Myocyte (in vitro differentiated cells): ENCODE measurements at regions not wholly inside any gene's neighbourhood (a gene's known extent, or its start where the extent isn't known, plus 50 kb on each side); places are given as distances from the start of the nearest gene placed in this dataset.
"Not testable (repeated sequence)": the region's sequence is repeated elsewhere in the genome, so short reads cannot be mapped to it uniquely, and the experiment has no call there.

Source experiments
- DNase-seq: peaks from one replicate; pipeline ENCODE4 v3.0.0-alpha.2; 2012; ENCODE audit warnings: low read depth

DNA sequence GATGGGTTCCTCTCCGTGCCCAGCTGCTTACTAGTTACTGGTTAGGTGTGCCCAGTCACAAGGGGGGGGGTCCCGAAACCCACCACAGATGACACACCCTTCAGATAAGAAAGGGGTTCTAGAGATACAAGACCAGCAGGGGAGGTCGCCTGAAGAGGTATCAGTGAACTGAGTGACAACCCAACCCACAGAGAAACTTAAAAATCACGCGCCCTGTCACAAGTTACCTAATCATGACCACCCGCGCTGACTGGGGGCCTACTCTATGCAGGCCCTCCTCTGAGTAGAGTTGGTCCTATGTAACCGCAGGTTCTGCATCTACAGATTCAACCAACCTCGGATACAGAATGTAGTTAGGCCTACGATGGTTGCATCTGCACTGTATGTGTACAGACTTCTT lies 210.3 kb upstream of the SFSWAP start:
- no peak for DNase-seq

DNA sequence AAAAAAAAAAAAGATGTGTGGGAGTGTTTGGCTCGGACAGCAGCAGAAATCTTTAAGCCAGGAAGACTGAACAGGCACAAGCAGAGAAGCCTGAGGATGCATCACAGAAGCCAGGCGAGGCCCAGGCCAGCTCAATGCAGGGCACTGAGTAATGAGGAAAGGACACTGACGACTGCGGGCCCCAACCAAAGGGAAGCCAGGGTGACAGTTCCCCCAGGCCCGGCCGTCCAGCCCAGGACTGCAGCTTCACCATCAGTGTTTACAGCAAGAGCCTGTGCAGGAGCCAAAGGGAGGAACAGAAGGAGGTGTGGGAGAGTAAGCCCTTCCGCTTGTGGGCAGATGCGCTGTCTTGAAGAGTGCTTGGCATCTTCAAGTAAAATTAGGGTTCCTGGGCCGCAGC lies 205.3 kb upstream of the SFSWAP start:
- DNase-seq, result no peak

DNA sequence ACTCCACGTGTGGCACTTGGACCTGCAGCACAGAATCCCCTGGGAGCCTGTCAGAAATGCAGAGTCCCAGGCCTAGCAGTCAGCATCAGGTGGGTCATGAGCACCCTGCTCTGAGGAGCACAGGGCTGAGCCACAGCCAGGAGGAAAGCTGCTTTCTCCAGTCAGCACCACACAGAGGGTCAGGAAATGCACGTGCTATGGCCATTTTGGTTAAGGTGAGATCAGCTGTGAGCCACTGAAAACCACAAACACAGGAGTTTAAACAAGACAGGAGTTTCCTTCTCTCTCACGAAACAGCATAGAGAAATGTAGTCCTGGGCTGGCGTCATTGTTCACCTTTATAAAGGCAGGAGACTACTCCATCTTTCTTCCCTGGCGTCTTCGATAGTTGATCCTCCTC lies 204.5 kb upstream of the SFSWAP start:
- no peak for DNase-seq

DNA sequence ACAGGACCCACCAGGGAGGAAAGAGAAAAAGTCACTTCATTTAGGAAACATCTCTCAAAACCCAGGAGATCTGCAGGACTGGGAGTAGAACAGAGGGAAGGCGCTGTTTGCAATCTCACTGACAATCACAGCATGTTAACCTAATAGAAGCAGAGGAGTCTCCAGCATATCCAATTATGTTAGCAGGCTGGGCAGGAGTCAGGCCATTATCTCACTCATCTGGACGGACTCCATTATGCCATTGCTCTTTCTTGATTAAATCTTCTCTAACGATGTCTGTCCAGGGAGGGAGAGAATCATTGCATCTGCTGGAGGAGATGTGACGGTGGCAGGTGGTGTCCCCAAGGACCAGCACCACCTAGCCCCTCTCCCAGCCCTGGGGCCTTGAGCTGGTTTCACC lies 203.8 kb upstream of the SFSWAP start:
- DNase-seq, result no peak

DNA sequence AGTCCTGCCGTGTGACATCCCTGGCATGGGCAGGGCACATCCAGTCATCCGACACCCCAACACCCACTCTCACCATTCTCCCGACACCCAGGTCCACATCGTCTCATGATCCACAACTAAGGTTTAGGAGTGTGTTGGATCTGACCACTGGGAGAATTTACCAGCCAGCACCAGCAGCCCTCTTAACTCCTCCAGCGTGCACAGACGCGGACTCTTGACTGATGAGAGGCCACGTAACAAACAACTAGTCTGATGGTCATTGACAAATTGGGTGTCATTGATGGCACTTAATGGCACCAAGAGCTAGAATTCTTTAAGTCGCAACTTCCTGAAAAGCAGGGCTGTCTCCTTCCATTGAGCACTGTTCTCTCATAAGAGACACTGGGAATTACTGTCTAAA lies 203.0 kb upstream of the SFSWAP start:
- DNase-seq, result no peak

DNA sequence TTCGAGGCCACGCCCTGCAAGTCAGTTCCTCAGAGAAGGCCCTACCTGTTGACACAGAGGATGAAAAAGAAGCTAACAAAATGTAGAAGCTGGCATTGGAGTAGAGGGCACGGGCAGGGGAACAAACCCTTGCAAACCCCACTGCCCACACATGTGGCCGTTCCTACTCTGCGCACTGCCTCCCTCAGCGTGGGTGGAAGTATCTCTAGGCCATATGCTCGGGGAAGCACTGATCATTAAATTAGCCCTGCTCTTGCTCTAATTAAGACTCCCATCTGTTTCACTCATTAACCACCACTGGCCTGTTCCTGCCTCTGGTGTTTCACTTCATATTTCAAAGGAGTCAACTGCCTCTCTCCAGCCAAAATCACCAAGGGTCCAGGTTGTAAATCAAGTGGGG lies 201.2 kb upstream of the SFSWAP start:
- DNase-seq, result no peak

DNA sequence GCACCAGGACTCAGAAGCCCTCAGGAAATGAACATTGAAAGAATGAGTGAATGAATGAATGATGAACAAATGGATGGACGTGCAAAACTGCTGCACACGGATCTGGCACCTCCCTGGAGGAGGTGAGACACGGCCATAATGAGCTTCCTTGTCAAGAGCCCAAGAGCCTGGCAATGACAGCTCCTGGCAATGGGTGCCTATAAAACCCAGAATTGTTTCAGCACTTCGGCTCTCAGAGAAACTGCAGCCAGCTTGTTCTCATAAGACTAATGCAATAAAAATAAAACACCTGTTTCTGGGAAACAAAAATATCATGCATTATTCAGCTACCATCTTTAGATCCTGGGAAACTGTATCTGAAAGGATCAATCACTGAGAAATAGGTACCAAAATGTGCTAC lies 200.5 kb upstream of the SFSWAP start:
- DNase-seq, result no peak

DNA sequence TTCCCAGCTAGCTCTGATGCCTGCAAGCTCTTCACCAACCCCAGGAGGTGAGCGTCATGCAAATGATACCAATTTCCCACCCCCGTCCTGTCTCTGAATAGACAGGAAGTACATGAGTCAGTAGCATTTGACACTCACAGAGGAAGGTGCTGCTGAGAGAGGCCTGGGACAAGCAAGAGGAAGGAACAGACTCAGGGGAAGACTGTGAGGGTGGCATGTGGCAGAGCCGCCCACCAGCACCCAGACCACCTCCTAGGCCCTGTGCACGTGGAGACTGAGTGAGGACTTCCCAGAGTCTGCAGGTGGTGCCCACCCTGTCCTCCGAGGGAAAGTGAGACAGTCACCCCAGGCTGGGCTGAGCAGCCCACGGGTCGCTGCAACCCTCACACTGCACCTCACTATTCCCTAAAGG lies 199.5 kb upstream of the SFSWAP start:
- no peak for DNase-seq

DNA sequence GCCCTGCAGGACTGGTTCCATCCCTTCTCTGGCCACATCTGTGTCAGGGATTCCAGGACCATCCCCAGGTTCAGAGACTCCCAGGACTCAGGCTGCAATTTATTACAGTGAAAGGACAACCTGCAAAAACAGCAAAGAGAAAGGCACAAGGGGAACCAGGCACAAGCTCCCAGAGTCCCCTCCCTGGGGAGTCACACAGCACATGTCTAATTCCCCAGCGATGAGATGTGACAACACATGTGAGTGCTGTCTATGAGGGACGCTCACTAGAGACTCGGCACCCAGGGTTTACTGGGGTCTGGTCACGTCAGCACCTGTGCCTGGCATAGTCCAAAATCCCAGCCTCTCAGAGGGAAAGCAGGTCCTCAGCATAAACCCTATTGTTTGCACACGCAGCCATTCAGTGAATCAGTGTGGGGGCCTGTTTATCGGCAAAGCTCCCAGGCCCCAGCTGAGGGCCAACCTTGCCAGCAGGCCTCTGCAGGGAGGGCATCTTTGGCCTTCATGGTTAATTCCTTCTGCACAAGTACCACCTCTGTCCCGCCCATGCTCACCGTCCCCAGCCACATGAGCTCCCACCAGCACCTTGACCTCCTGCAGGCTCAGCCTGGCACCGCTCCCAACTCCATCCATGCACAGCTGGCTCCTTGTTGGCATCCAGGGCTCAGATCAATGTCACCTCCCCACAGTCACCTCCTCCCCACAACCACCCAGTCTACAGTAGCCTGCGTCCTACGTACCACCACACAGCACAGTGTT lies 198.9 kb upstream of the SFSWAP start:
- no peak for DNase-seq

DNA sequence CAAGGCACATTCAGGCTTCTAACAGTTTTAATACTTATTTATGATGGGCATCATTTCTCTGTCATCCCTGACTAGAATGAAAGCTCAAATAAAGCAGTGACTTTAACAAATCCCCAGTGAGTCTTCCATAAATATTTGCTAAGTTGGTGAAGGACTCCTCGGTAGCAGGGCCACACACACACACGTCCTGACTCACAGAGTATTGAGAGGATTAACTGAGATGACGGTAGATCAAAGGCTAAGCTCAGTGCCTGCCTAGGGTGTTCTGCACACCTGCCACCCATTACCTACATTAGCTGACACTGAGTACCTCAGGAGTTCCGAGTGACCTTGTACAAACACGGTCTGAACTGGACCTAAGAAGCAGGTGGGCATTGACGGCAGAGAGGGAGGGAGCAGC lies 197.3 kb upstream of the SFSWAP start:
- no peak for DNase-seq

DNA sequence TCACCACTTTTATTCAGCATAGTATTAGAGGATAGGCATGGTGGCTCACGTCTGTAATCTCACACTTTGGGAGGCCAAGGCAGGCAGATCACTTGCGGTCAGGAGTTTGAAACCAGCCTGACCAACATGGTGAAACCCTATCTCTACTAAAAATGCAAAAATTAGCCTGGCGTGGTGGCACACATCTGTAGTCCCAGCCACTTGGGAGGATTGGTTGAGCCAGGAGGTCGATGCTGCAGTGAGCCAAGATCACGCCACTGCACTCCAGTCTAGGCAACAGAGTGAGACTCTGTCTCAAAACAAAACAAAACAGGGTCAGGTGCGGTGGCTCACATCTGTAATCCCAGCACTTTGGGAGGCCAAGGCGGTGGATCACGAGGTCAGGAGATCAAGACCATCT lies 190.3 kb upstream of the SFSWAP start:
- DNase-seq, result not testable (repeated sequence)

DNA sequence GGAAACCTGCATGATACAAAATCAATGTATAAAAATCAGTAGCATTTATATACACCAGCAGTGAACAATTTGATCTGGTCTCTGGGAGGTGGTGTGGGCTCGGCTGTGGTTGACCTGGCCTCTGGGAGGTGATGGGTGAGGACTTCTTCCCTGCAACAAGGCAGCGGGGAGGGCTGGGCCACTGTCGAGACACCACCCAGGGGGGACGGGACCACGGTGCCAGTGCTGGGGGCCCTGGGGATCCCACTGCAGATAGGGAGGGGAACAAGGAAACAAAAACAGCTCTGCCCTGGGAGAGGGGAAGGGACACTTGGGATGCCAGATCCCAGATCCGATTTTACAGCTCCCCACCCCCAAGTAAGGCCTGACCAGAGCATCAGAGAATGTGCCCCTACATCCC lies 189.6 kb upstream of the SFSWAP start:
- DNase-seq, result no peak

DNA sequence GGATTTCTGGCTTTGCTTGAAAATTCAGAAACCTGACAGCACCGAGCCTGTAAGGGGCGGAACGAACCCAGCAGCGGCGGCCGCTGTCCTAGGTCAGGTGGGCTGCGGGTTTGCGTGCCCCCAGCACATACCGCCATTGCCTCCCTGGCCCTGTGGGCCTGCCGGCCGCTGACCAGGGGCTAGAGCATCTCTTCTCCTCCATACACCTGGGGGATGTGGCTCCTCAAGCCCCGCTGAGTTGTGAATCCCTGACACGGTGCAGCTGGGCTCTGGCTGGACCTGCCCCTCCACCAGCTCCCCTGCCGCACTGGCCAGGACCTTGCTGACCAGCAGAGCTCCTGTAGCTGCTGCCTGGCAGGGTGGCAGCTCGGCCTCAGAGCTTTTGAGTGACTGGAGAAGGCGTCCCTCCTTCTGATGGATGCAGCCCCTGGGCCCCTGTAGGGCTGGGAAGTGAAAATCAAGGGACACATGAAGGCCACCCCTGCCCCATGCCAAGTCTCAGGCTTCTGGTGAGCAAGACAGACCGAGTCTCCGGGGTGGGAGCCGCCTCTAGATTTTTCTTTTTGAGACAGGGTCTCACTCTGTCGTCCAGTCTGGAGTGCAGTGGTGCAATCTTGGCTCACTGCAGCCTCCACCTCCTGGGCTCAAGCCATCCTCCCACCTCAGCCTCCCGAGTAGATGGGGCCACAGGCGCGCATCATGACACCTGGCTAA lies 184.9 kb upstream of the SFSWAP start:
- DNase-seq, result no peak

DNA sequence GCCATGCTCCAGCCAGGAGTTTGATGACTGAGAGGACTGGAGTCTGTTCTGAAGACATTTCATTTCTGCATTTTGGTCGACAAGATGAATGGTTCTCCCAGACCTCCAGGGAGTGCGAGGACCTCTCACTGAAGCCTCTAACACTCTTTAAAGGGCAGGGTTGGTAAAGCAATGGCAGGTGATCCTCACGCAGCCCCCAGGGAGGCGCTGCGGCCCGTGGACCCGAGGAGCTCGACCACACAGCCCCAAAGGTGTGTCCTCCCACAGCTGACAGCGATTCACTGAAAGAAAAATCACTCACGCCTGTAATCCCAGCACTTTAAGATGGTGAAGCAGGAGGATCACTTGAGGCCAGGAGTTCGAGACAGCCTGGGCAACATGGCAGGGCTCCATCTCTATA lies 183.8 kb upstream of the SFSWAP start:
- no peak for DNase-seq

DNA sequence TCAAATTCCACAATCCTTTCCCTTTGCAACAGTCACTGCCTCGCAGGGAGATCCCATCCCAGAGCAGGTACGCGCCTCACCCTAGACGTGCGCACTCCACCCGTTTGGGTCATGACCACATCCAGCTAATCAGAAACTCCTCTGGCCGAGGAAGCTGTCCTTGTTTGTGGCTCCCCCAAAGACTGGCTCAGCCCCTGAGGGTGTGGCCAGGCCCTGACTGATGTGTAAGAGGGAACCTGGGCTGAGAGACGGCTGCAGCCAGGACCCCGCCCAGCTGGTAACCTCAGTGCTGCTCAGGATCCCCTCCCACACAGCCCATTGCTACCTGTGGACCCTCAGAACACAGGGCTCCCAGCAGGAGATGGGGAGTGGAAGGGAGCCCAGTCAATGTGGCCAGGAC lies 183.2 kb upstream of the SFSWAP start:
- no peak for DNase-seq

DNA sequence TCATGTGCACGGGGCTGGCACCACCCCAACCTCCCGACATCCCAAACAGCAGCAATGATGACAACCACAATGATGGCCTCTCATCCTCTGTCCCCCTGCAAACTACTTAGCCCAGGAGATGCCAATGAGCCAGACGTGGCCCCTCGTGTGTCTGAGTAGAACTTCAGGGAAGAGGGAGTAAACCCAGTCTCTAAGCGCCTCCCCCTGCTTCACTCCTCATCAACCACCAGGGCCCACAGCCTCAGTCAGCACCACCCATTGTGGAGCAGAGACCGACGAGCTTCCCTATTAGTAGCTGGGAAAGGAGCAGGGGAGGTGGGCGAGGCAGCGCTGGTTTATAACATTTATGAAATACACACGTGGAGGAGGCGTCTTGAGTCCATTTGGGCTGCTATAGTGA lies 182.7 kb upstream of the SFSWAP start:
- DNase-seq, result no peak

DNA sequence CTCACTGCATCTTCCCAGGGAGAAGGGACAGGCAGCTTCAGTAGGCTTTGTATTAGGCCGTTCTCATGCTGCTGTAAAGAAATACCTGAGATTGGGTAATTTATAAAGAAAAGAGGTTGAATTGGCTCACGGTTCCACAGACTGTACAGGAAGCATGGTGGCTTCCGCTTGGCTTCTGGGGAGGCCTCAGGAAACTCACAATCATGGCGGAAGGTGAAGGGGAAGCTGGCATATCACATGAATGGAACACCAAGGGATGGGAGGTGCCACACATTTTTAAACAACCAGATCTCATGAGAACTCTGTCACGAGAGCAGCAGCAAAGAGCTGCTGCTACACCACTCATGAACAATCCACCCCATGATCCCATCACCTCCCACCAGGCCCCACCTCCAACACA lies 182.2 kb upstream of the SFSWAP start:
- no peak for DNase-seq

DNA sequence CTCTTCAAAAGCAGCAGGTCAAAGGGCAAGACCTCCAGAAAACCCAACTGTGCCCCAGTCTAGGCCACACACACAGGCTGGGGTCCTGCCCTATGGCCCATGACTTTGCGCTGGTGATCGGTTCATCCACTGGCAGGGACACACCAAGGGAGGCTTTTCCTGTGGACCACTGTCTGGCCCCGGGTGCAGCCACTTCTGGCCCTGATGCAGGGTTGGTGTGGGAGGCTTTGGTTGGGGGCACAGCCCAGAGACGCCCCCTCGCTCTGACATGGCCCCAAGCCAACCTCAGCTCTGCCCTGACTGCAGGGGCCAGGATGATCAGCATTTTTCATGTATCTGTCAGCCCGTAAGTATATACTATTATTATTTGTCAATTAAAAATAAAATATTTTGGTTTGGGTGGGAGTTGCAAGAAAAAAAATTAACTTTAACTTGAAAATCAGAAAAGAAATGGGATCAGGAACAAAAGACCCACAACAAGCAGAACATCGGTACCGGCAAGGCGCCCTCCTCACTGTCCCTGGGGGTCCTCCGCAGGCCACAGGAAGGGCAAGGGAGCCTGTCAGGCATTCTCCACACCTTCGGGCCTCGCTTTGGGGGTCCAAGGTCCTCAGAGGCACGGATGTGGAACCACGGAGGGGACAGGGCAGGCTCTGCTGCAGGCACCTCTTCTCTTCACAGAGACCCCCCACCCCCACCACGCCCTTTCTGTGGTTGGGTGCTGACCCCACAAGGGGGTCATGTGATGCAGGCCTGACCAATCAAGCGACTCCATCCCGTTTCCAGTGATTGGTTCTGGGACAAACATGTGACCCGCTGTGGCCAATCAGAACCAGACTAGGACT lies 181.5 kb upstream of the SFSWAP start:
- DNase-seq, result no peak

DNA sequence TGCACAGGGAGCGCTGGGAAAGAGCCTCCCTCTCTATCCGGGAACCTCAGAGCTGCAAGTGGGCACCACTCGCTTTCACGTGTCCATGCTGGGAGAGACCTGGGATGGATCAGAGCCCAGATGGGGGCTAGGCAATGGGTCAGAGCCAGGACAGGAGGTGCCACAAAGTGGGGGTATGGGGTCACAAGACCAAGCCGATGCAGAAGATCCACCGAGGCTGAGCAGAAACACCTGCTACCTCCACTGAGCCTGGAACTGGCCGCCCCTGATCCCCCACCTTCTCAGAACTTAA lies 180.9 kb upstream of the SFSWAP start:
- no peak for DNase-seq

DNA sequence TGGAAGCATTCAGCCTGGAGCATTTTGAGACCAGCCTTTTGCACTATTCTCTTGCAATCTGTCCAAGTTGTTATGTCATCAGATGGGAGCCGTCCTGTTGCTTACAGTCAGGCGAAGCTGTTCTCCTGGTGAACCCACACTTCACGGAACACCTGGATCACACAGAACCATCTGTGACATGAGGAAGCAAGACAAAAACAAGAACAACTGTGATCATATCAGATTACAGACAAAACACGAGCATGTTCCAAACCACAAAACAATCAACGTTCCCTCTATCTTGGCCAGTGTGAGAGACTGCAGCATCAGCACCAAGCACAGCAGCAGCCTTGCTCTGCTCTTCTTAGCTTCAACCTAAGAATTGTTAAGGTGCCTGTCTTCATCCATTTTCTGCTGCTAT lies 180.5 kb upstream of the SFSWAP start:
- no peak for DNase-seq

DNA sequence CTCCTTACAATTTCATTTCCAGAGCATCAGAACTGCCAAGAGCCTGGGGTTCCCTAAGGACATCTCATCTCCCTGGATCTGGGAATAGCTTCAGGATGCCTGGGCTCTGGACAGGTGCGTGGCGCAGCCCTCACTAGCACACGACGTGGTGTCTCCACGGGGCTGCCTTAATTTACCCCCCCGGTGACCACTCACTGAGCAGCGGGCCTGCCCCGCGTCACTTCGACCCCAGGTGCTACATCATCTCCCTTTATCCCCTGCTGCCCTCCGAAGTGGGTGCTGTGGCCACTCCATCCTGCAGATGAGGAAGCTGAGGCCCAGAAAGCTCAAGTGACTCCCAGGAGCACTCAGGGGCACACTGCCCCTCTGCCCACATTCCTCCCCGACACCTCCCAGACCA lies 177.8 kb upstream of the SFSWAP start:
- DNase-seq, result no peak

DNA sequence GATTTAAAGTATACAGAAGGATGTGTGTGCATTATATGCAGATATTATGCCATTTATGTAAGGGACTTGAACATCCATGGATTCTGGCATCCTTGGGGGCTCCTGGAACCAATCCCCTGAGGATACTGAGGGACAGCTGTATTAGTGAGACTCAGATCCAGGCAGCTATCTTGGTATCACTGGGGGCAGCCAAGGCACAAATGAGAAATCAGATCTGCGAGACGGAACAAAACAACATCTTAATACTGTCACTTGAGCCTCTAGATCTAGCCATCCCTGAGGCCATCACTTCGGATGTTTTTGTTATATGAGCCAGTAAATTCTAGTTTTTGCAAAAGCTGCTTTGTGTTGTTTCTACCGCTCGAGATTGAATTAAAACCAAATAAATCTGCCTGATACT lies 175.1 kb upstream of the SFSWAP start:
- no peak for DNase-seq

DNA sequence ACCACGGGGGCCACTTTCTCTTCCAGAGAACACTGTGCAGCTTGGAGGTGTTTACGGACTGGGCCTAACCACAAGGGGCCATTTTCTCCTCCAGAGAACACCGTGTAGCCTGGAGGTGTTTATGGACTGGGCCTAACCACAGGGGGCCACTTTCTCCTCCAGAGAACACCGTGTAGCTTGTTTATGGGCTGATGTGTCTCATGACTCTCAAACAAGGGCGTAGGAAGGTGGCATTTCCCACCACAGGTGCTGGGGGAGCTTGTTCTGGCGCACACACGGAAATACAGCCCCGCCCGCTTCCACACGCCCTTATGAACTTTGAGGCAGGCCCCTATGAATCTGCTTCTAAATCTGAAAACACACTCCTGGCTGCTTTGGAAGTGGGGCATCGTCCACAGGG lies 174.6 kb upstream of the SFSWAP start:
- DNase-seq, result no peak
